Hindlimb muscle (tissue), 1 donor: ENCODE measurements at regions not wholly inside any gene's neighbourhood (a gene's known extent, or its start where the extent isn't known, plus 50 kb on each side); places are given as distances from the start of the nearest gene placed in this dataset.
A peak's percentile ranks its signal among the peaks of the same experiment; 100 is the strongest.
"Not testable (repeated sequence)": the region's sequence is repeated elsewhere in the genome, so short reads cannot be mapped to it uniquely, and the experiment has no call there.

Source experiments
- DNase-seq: peaks from one replicate; pipeline ENCODE4 v3.0.0-alpha.2; 2013

DNA sequence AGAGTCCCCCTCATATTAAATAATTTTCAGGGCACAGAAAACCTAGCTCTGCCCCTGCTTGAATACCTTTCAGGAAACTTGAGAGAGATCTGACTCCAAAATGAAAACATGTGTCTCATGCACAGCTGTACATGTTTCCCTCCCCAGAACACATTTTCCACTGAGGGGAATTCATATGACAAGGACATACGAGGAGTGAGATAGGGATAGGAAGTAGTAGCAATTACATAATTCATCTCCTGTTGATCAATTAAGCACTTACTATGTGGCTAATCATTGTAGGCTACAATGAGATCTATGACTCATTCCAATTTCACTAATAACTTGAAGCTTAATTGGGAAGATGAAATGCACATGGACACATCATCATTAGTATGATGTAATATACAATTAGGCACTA is 302.1 kb downstream of the PCDH11X start:
- not testable (repeated sequence) for DNase-seq

DNA sequence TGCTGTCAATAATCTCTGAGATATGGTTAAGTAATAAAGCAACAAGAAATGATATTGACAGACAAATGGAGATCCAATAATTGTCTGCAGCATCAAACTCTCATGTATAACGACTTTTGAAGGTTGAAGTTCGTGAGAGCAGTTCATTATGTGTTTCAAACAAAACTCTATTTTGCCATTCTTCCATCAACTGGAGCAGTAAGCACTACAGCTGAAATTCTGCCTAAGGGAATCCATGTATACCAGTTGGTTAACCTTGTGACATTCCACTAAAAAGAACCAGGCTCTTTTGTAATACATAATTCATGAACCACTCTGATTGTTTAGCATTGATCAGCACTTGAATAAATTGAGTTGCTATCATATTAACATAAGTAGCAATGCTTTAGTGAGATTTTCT is 311.6 kb downstream of the PCDH11X start:
- not testable (repeated sequence) for DNase-seq

DNA sequence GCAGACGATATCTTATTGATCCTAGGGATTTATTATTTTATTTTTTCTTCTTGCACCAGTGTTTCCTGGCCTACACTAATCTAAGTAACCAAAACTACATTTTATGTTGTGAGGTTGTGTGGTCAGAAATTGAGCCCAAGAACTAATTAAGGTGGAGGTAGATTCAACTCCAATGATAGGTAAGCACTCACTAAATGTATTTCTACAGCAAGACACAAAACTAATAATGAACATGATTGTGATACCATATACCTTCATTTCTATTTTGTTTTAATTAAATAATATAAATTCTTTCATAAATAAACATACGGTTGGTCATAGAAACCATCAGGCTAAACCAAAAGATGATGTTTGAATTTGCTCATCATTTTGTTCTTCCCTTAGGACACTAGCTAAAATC is 319.0 kb downstream of the PCDH11X start:
- DNase-seq, result not testable (repeated sequence)

DNA sequence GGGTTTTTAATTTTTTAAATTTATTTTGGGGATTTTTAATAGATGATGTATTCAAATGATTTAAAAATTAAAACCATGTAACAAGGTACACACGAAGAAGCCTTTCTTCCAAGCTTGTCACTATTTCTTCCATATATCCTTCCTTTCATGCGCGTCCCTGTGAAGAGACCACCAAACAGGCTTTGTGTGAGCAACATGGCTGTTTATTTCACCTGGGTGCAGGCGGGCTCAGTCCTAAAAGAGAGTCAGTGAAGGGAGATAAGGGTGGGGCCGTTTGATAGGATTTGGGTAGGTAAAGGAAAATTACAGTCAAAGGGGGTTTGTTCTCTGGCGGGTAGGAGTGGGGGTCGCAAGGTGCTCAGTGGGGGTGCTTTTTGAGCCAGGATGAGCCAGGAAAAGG is 320.9 kb downstream of the PCDH11X start:
- DNase-seq, result not testable (repeated sequence)

DNA sequence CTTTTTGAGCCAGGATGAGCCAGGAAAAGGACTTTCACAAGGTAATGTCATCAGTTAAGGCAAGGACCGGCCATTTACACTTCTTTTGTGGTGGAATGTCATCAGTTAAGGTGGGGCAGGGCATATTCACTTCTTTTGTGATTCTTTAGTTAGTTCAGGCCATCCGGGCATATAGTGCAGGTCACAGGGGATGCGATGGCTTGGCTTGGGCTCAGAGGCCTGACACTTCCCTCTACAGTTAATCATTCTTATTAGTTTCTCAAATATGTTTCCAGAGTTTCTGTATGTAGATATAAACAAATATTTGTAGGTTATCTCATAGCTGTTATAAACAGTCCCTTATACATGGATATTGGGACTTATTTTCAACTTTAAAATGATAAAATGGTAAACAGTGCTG is 326.5 kb downstream of the PCDH11X start:
- not testable (repeated sequence) for DNase-seq

DNA sequence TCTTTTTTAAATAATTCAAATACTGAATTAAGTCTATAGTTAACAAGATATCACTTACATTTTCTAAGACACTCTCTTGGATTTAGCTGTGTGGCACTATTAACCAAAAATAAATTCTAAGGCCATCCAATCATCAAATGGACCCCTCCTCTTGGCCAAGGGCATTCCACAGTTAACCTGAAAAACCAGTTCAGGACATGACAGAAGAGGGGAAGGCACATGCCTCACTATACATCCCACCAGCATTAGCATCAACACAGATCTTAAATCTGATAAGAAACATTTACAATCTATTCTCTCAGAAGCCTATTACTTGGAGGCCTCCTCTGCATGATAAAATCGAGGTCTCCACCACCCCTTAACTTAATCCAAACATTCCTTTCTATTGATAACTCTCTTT is 327.5 kb downstream of the PCDH11X start:
- not testable (repeated sequence) for DNase-seq

DNA sequence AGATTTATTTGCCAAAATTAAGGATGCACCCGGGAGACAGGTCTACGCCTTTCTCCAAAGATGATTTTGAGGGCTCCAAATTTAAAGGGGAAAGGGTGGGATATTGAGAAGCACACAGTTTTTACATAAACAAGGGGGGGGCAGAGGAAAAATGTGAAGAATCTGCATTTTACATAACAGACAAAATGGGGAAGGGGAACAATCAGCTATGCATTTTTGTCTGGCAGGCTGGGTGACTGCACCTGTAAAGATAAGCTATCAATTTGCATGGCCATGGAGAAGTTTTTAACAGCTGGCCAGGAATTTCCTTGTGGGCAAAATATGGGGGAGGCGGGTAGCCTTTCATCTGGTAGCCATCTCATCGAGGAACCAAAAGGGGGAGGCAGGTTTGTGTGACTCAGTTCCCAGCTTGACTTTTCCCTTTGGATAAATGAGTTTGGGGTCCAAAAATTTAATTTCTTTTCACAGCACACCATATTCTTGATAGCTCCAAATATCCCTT is 331.3 kb downstream of the PCDH11X start:
- not testable (repeated sequence) for DNase-seq

DNA sequence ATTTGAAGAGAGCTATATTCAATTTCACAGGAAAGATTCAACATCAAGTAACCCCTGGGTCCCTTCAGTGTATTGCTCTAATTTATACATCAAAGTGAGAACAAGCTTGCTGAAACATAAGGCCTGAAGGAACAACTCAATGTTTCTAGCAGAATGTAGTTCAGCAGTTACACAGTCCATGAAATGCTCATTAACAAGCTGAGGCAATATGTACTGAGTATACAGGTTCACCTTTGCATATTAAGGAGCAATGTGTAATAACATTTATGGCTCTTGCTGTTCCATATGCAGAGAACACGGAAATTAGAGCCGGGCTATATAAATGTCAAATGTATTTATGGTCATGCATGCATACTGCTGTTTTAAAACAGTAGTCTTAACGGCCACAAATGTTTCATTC is 338.5 kb downstream of the PCDH11X start:
- DNase-seq, result not testable (repeated sequence)

DNA sequence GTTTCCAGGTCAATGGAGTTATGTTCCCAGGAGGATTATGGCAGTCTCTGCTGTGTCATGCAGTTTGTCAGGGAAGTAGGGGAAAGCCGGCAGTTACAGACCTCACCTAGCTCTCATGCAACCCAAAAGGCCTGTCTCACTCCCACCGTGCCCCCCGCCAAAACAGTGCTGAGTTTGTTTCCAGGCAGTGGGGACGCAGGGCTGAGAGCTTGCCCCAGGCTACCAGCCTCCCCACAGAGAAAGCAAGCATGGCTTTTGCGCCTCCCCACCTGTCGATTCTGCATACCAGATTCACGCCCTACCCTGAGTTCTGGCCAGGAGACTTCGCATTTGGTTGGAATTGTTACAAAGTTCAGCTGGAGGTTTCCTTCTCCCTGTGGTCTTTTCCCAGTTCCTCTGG is 383.9 kb downstream of the PCDH11X start:
- DNase-seq, result not testable (repeated sequence)

DNA sequence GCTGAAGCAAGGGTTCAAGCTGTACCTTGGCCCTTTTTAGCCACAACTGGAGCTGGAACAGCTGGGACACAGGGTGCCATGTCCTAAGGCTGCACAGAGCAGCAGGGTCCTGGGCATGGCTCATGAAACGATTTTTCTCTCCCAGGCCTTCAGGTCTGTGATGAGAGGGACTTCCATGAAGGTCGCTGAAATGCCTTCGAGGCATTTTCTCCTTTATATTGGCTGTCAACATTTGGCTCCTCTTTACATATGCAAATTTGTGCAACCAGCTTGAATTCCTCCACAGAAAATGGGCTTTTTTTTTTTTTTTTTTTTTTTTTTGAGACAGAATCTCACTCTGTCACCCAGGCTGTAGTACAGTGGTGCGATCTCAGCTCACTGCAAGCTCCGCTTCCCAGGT is 430.8 kb downstream of the PCDH11X start:
- DNase-seq, result no peak

DNA sequence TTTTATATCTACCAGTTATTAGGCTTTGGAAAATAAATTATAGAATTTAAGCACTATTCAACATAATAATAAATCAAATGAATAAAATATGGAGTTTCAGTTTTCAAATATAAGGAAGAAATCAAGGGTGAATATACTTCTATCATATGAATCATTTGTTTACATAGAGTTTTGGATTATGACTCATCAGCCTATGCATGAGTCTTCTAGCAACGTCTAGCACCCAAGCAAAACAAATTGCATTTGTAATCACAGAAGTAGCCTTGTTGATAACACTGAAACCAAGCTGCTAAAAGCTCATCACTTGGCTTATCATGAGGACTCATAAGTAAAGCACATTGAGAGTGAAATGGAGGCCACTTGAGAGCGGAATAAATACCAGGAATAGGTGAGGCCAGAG is 434.6 kb downstream of the PCDH11X start:
- DNase-seq, result no peak

DNA sequence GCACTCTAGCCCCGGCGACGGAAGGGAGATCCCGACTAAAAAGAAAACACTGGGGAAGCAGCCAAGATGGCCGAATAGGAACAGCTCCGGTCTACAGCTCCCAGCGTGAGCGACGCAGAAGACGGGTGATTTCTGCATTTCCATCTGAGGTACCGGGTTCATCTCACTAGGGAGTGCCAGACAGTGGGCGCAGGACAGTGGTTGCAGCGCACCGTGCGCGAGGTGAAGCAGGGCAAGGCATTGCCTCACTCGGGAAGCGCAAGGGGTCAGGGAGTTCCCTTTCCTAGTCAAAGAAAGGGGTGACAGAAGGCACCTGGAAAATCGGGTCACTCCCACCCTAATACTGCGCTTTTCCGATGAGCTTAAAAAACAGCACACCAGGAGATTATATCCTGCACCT is 435.8 kb downstream of the PCDH11X start:
- not testable (repeated sequence) for DNase-seq

DNA sequence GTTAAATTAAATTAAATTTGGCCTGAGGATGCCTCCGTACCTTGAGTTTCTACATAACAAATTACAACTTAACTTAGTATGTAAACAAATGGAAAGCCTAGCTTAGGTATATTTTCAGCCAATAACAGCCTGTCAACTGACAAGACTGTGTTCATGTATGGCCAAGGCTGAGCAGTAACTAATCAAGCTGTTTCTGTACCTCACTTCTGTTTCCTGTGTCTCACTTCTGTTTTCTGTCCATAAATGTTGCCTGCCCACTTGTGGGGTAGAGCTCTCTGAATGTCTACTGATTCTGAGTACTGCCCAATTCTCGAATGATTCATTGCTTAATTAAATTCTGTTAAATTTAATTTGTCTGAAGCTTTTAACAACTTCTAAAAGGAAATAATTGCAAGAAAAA is 445.2 kb downstream of the PCDH11X start:
- no peak for DNase-seq

DNA sequence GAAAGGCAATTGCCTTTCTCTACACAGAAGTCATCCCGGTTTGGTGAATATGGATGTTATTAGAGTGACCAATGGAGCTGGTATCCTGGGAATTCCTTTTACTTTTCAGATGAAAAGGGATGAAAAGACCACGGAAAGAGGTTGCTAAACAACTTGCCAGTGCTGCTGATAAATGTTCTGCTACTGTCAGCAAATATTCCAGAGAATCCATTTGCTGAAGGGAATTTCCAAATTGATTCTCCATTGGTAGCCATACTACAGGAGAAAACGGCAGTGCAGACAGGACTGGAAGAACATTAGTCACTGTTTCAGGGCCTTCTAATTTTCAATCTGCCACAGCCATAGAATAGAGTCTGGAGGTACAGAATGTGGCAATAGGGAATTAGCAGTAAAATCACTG is 451.5 kb downstream of the PCDH11X start:
- DNase-seq, result no peak

DNA sequence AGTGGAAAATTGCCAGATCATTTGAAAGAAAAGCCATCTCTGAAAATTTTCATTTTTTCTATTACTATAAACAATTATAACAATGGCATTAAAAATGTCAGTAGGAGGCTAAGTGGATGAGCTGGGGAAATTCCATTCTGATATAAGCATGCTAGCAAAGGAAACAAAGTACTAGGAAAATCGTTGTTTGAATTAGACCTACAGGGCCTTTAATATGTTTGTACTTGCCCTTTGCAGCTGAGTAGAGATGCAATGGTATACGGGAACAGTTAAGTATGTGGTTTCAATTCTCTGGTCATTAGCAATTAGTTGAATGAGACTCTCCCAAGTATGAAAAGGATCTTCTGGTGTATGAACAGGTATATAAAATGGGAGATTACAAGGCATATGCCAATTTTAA is 452.2 kb downstream of the PCDH11X start:
- no peak for DNase-seq

DNA sequence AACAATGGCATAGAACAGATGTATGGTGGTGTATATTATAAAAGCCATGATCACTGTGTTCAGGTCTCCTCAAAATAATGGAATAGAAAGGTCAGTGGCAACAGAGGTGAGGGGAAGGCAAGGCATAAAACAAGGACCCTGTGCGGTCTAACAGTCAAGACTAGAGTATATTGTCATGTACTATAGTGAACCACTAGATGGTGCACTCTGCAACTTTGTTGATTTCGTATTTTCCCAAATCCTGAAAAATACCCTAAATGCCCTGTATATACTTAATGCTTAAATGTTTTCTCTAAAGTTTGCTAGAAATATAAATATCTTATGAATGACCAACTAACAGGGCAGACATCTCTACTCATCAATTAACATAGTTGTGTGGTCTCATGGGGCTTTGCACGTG is 453.0 kb downstream of the PCDH11X start:
- DNase-seq, result no peak

DNA sequence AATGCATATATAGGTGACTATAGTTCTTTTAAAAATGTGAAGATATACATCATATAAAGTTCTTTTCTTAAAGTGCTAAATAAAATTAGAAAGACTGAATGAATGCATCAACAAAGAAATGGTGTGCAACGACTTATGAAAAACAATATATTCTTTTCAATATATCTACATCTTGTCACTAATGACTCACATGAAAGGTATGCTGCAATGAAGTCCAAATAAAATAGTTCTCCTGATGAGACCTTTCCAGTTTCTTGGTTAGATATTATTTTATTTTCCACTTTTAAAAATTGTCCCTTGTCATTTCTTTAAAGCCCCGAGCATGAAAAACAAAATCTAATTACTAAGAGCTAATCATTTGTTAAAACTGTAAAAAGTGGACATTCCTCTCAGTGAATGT is 462.1 kb downstream of the PCDH11X start:
- no peak for DNase-seq

DNA sequence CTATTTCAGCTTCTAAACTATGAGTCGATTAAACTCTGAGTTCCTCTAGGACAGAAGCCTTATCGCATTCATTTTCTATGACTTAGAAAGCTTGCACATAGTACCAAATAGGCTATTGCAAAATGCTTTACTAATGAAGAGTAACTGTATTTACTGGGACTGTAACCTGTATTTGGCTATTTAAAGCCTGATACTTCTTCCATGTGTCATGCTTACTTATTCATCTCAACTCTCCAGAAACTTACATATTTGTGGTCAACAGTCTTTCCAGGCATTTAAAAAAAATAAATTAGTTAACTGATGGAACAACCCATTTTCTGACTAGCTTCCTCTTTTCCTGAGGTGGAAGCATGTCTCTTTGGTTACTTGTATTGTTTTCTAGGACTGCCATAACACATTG is 467.9 kb downstream of the PCDH11X start:
- DNase-seq, result no peak

DNA sequence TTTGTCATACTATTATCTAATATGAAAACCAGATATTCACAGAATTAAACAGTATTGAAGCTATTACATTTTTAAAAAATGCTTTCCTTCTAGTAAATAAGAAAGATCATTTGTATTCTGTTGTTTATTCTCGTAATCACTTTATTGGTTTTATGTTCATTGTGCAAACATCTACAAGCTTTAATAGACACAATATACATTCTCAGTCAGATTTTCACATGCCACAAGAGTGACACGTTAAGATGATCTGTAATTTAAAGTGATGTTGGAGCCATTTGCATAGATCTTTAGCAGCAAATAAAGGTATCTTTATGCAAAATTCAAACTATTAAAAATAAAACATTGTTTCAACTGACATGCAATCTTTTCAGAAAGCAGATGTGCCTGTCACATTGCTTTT is 469.9 kb downstream of the PCDH11X start:
- DNase-seq, result no peak

DNA sequence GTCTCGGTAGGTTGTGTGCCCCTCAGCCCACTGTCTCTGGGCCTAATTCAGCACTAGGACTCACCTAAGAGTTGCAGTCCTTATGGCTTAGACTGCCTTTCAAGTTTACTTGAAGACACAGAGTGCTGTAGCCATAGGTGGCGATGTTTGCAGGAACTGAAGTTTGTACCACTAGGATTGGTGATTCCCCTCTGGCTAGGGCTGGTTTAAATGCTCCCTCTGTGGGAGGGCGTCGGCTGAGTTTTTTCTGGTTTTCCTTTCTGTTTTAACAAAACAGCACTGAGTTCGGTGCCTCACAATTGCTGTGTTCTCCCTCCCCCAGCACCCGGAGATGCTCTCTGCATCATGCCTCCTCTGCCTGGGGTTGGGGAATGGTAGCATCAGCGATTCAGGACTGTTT is 480.9 kb downstream of the PCDH11X start:
- DNase-seq, result no peak

DNA sequence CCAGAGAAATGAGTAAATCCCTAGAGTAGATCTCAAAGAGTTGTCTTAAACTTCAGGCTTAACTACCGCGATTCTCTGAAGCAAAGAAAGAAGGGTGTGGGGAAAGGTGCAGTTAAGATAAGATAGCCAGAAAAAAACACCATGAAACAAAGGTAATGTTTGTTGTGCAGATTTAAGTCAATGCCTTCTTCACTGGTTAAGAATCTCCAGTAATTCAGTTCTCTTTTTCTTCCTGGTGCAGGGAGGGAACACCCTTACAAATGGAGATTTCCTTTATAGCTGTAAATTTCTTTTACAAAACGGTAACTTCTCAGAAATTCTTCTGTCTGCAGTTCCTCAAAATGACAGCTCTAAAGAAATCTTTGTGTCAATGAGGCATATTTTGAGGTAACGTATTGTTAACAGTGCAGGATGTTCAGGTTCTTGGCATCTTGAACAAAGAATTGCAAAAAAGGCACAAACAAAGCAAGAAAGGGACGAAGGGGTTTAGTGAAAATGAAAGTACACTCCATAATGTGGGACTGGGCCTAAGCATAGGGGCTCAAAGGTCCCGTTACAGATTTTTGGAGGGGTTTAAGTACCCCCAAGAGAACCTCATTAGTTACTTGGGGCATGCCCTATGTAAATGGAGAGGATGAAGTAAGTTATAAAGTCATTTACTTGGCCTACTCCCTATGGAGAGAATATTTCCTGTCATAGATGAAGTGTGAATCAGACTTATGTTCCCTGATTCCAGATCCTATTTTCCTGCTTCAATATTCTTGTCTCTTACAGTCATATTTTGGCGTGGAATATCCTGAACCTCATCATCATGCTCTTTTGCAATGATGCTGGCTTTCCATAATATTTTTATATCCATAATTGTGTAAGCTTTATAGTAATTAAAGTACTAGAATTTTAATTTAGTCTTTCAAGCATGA is 492.0 kb downstream of the PCDH11X start:
- DNase-seq, result peak; percentile 12

DNA sequence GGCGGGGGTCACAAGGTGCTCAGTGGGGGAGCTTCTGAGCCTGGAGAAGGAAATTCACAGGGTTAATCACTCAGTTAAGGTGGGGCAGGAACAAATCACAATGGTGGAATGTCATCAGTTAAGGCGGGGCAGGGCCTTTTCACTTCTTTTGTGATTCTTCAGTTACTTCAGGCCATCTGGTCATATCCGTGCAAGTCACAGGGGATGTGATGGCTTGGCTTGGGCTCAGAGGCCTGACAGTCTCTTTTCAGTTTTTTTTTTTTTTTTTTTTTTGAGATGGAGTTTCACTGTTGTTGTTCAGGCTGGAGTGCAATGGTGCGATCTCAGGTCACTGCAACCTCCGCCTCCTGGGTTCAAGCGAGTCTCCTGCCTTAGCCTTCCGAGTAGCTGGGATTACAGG is 499.4 kb downstream of the PCDH11X start:
- DNase-seq, result not testable (repeated sequence)

DNA sequence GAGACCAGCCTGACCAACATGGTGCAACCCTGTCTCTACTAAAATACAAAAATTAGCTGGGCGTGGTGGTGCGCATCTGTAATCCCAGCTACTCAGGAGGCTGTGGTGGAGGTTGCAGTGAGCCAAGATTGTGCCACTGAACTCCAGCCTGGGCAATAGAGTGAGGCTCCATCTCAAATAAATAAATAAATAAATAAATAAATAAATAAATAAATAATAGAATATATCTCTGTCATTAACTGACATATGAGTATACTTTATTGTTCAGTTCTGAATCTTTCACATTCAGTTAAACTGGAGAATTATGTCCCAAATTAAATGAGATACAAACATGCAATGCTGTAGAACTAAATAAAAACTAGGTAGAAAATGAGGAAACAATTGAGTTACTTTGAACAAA is 501.2 kb downstream of the PCDH11X start:
- not testable (repeated sequence) for DNase-seq

DNA sequence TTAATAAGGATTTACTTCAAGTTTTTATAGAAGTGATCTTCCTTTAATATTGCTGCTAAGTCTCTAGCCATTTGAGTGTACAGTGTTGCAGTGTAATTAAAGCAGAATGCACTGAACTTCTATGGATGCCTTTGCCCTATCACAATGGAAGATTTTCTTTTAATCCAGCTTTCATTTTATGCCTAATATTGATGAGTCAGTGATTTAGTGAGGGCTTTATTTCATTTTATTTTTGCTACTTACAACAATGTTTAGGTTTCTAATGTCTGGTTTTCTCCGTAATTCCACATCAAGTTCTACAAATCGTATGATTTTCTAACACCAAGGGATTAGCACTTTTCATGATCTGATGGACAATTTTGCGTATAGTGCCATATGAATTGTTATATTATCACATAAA is 504.1 kb downstream of the PCDH11X start:
- DNase-seq, result no peak
